KMS-11 (cell line): ENCODE measurements at regions not wholly inside any gene's neighbourhood (a gene's known extent, or its start where the extent isn't known, plus 50 kb on each side); places are given as distances from the start of the nearest gene placed in this dataset.

ENCODE experiments used
- H2AFZ ChIP-seq: fragments of 200-600 bp; sonication (generic); 2 replicates; pipeline ENCODE4 v1.6.1; 2016; ENCODE audit warnings: antibody characterized with exemption, mixed run types, low read depth
- H3K27ac ChIP-seq: fragments of 200-600 bp; sonication (generic); 2 replicates; pipeline ENCODE4 v1.6.1; 2016; ENCODE audit warnings: mild to moderate bottlenecking, mixed run types
- H3K27me3 ChIP-seq: fragments of 200-600 bp; sonication (generic); 2 replicates; pipeline ENCODE4 v1.6.1; 2017; ENCODE audit warnings: mild to moderate bottlenecking, low read depth, mixed run types, moderate library complexity; ENCODE audit not compliant: insufficient read depth
- H3K36me3 ChIP-seq: fragments of 200-600 bp; sonication (generic); 2 replicates; pipeline ENCODE4 v1.6.1; 2017; ENCODE audit warnings: mild to moderate bottlenecking, mixed run types; ENCODE audit not compliant: insufficient read depth
- H3K4me1 ChIP-seq: fragments of 200-600 bp; sonication (generic); 2 replicates; pipeline ENCODE4 v1.6.1; 2016; ENCODE audit warnings: mild to moderate bottlenecking, low read depth, mixed run types; ENCODE audit not compliant: poor library complexity, severe bottlenecking
- H3K4me2 ChIP-seq: fragments of 200-600 bp; sonication (generic); 2 replicates; pipeline ENCODE4 v1.7.0; 2016; ENCODE audit warnings: mild to moderate bottlenecking, mixed run types
- H3K4me3 ChIP-seq: fragments of 200-600 bp; sonication (generic); IDR thresholded peaks from 2 replicates; pipeline ENCODE4 v1.6.1; 2017; ENCODE audit warnings: low read depth, low read length, mixed read lengths; ENCODE audit not compliant: insufficient read depth
- H3K79me2 ChIP-seq: fragments of 200-600 bp; sonication (generic); 2 replicates; pipeline ENCODE4 v1.6.1; 2016; ENCODE audit warnings: low read depth, mixed run types; ENCODE audit not compliant: insufficient read depth
- H3K9ac ChIP-seq: fragments of 200-600 bp; sonication (generic); 2 replicates; pipeline ENCODE4 v1.6.1; 2016; ENCODE audit warnings: mild to moderate bottlenecking, mixed run types
- H4K20me1 ChIP-seq: fragments of 200-600 bp; sonication (generic); 2 replicates; pipeline ENCODE4 v1.6.1; 2016; ENCODE audit warnings: mild to moderate bottlenecking, mixed run types; ENCODE audit not compliant: insufficient read depth
- CTCF ChIP-seq: fragments of 200-600 bp; sonication (generic); conservative IDR thresholded peaks from 2 replicates; pipeline ENCODE4 v1.6.1; 2017; ENCODE audit warnings: low read depth, mild to moderate bottlenecking, antibody characterized with exemption, low read length, moderate library complexity, mixed read lengths

- H3K36me3 ChIP-seq: no peaks in the 10 kb centered on the region
- no peak overlapping the region for H2AFZ ChIP-seq
- no peak for TF ChIP-seq CTCF
- H3K4me3 ChIP-seq: no peak overlapping the region
- no peaks in the 10 kb centered on the region for H3K27me3 ChIP-seq
- H3K79me2 ChIP-seq: no peaks in the 10 kb centered on the region
- no peak overlapping the region for H3K4me2 ChIP-seq
- H3K4me1 ChIP-seq: no peaks in the 10 kb centered on the region
- H4K20me1 ChIP-seq: no peaks in the 10 kb centered on the region
- H3K9ac ChIP-seq: no peak overlapping the region
- no peak overlapping the region for H3K27ac ChIP-seq
Observed at GRCh38 chr9:23615569-23615968, 210.5 kb downstream of the ELAVL2 start.

GRCh38 chr9:23621188-23621587 lies 204.9 kb downstream of the ELAVL2 start:
- TF ChIP-seq CTCF: no peak
- Histone ChIP-seq H3K4me2 (no peak overlapping the region), H2AFZ (no peak overlapping the region), H3K27ac (no peak overlapping the region), H3K36me3 (no peaks in the 10 kb centered on the region), H3K4me3 (no peak overlapping the region), H3K79me2 (no peaks in the 10 kb centered on the region), H4K20me1 (no peaks in the 10 kb centered on the region), H3K4me1 (no peaks in the 10 kb centered on the region), H3K9ac (no peak overlapping the region), H3K27me3 (no peaks in the 10 kb centered on the region)

- Histone ChIP-seq H3K27ac (no peak overlapping the region), H3K4me3 (no peak overlapping the region), H3K9ac (no peak overlapping the region), H3K79me2 (no peaks in the 10 kb centered on the region), H2AFZ (no peak overlapping the region), H3K36me3 (no peaks in the 10 kb centered on the region), H3K4me2 (no peak overlapping the region), H3K4me1 (no peaks in the 10 kb centered on the region), H3K27me3 (no peaks in the 10 kb centered on the region), H4K20me1 (no peaks in the 10 kb centered on the region)
- no peak for TF ChIP-seq CTCF
Observed at GRCh38 chr9:23621924-23622323, 204.1 kb downstream of the ELAVL2 start.

- H3K4me2 ChIP-seq: no peak overlapping the region
- no peak overlapping the region for H3K27ac ChIP-seq
- H3K36me3 ChIP-seq: no peaks in the 10 kb centered on the region
Observed at GRCh38 chr9:23622396-23622795, 203.6 kb downstream of the ELAVL2 start.

More at GRCh38 chr9:23622396-23622795, 203.6 kb downstream of the ELAVL2 start:
- H3K9ac ChIP-seq: no peak overlapping the region
- H3K4me1 ChIP-seq: no peaks in the 10 kb centered on the region
- H3K79me2 ChIP-seq: no peaks in the 10 kb centered on the region
- H2AFZ ChIP-seq: no peak overlapping the region
- no peaks in the 10 kb centered on the region for H3K27me3 ChIP-seq
- H3K4me3 ChIP-seq: no peak overlapping the region
- H4K20me1 ChIP-seq: no peaks in the 10 kb centered on the region
- TF ChIP-seq CTCF: no peak
